Skin of body (tissue), 2 donors: ENCODE measurements at regions not wholly inside any gene's neighbourhood (a gene's known extent, or its start where the extent isn't known, plus 50 kb on each side); places are given as distances from the start of the nearest gene placed in this dataset. TPM values are rescaled to one million over a fixed set of nuclear protein-coding genes. Genes with fewer than 3 reads are reported as not detected.

Source experiments
- DNase-seq: peaks from one replicate; lab custom pipeline; 2025; lab: John Stamatoyannopoulos, UW
- small RNA-seq: library from RNA; depleted of rRNA; stranded (forward); fragments of <200 nt; gene quantifications from one replicate; pipeline ENCODE3, GENCODE V24; 2014; ENCODE audit warnings: low replicate concordance

- DNase-seq = peak; percentile 8
Observed at GRCh38 chr20:23139524-23139923, 53.4 kb upstream of the CD93 start.

- DNase-seq = no peak
Observed at GRCh38 chr20:23138682-23139081, 52.6 kb upstream of the CD93 start.

GRCh38 chr20:23138226-23138625 lies 52.1 kb upstream of the CD93 start:
- no peak for DNase-seq

- no peak for DNase-seq
Observed at GRCh38 chr20:23136893-23137745, 51.0 kb upstream of the CD93 start.

GRCh38 chr20:23135449-23136420 lies 49.6 kb upstream of the CD93 start:
- DNase-seq = no peak

Small RNAs in the stretch of these regions (small RNA-seq; reads per million reads assigned to genes)
- gene RNA5SP478 = not detected
